Non-pigmented ciliary epithelial cell (primary cell): ENCODE measurements at regions not wholly inside any gene's neighbourhood (a gene's known extent, or its start where the extent isn't known, plus 50 kb on each side); places are given as distances from the start of the nearest gene placed in this dataset.
"Not testable (repeated sequence)": the region's sequence is repeated elsewhere in the genome, so short reads cannot be mapped to it uniquely, and the experiment has no call there.

ENCODE experiments used
- DNase-seq: peaks from one replicate; pipeline ENCODE4 v3.0.0-alpha.2; 2010; ENCODE audit warnings: low read depth

- DNase-seq, result no peak
Observed at GRCh38 chr10:9289811-9290210, 1235.3 kb downstream of the GATA3 start.

GRCh38 chr10:9291081-9291480, 1236.6 kb downstream of the GATA3 start:
- no peak for DNase-seq

- no peak for DNase-seq
Observed at GRCh38 chr10:9294132-9294663, 1239.7 kb downstream of the GATA3 start.

- no peak for DNase-seq
Observed at GRCh38 chr10:9294865-9295264, 1240.4 kb downstream of the GATA3 start.

GRCh38 chr10:9296190-9296589, 1241.7 kb downstream of the GATA3 start:
- DNase-seq, result no peak

- no peak for DNase-seq
Observed at GRCh38 chr10:9297580-9297979, 1243.1 kb downstream of the GATA3 start.

GRCh38 chr10:9299966-9300365, 1245.5 kb downstream of the GATA3 start:
- DNase-seq, result no peak

GRCh38 chr10:9301148-9301547, 1246.7 kb downstream of the GATA3 start:
- no peak for DNase-seq

- no peak for DNase-seq
Observed at GRCh38 chr10:9301554-9301953, 1247.1 kb downstream of the GATA3 start.

- peak; percentile 26 for DNase-seq
Observed at GRCh38 chr10:9302140-9302746, 1247.8 kb downstream of the GATA3 start.

- no peak for DNase-seq
Observed at GRCh38 chr10:9305018-9305655, 1250.6 kb downstream of the GATA3 start.

- DNase-seq, result no peak
Observed at GRCh38 chr10:9311702-9312499, 1257.4 kb downstream of the GATA3 start.

- DNase-seq, result no peak
Observed at GRCh38 chr10:9315292-9315691, 1260.8 kb downstream of the GATA3 start.

GRCh38 chr10:9331583-9332008, 1277.1 kb downstream of the GATA3 start:
- peak; percentile 18 for DNase-seq

- DNase-seq, result no peak
Observed at GRCh38 chr10:9334270-9334669, 1279.8 kb downstream of the GATA3 start.

GRCh38 chr10:9339716-9340115, 1285.2 kb downstream of the GATA3 start:
- no peak for DNase-seq

GRCh38 chr10:9342885-9343570, 1288.5 kb downstream of the GATA3 start:
- DNase-seq, result peak; percentile 11

- DNase-seq, result not testable (repeated sequence)
Observed at GRCh38 chr10:9347933-9348332, 1293.4 kb downstream of the GATA3 start.

- DNase-seq, result no peak
Observed at GRCh38 chr10:9357471-9357870, 1303.0 kb downstream of the GATA3 start.

- no peak for DNase-seq
Observed at GRCh38 chr10:9362721-9363120, 1308.2 kb downstream of the GATA3 start.

- no peak for DNase-seq
Observed at GRCh38 chr10:9379183-9379582, 1324.7 kb downstream of the GATA3 start.
